PFSK-1 (cell line): ENCODE measurements at regions not wholly inside any gene's neighbourhood (a gene's known extent, or its start where the extent isn't known, plus 50 kb on each side); places are given as distances from the start of the nearest gene placed in this dataset.

Experiments used
- POLR2AphosphoS5 ChIP-seq: IDR thresholded peaks from 2 replicates; pipeline ENCODE4 v1.6.1; 2012; ENCODE audit warnings: low read depth, mild to moderate bottlenecking, control low read depth, low read length, moderate library complexity
- SIN3A ChIP-seq: IDR thresholded peaks from 2 replicates; pipeline ENCODE4 v1.6.1; 2012; ENCODE audit warnings: mild to moderate bottlenecking, low read length, moderate library complexity, borderline replicate concordance; ENCODE audit not compliant: insufficient read depth

GRCh38 chr16:73217654-73218053 lies 169.7 kb upstream of the ZFHX3 start:
- TF ChIP-seq POLR2AphosphoS5 (no peak), SIN3A (no peak)
